GM23338 (cell line): ENCODE measurements at regions not wholly inside any gene's neighbourhood (a gene's known extent, or its start where the extent isn't known, plus 50 kb on each side); places are given as distances from the start of the nearest gene placed in this dataset.

Experiments used
- ATAC-seq: fragments of 200-7000 bp; cut with Tn5 transposase; 3 replicates; pipeline ENCODE4 v1.9.1; 2020
- DNase-seq: peaks from one replicate; pipeline ENCODE4 v3.0.0-alpha.2; 2015; ENCODE audit warnings: low spot score
- H2AFZ ChIP-seq: fragments of 200-600 bp; sonication (generic); 2 replicates; pipeline ENCODE4 v1.8.0; 2016; ENCODE audit warnings: antibody characterized with exemption, mild to moderate bottlenecking, moderate library complexity
- H3F3A ChIP-seq: fragments of 200-600 bp; sonication (generic); replicated peaks from 2 replicates; pipeline ENCODE4 v1.8.0; 2017; ENCODE audit warnings: antibody characterized with exemption, mixed run types, low read depth
- H3K27ac ChIP-seq: fragments of 200-600 bp; sonication (generic); 2 replicates; pipeline ENCODE4 v1.6.1; 2016; ENCODE audit warnings: low read depth
- H3K27me3 ChIP-seq: fragments of 200-600 bp; sonication (generic); 2 replicates; pipeline ENCODE4 v1.8.0; 2016; ENCODE audit warnings: mild to moderate bottlenecking, mixed run types, moderate library complexity; ENCODE audit not compliant: insufficient read depth
- H3K36me3 ChIP-seq: fragments of 200-600 bp; sonication (generic); 2 replicates; pipeline ENCODE4 v1.8.0; 2016; ENCODE audit warnings: mild to moderate bottlenecking; ENCODE audit not compliant: insufficient read depth
- H3K4me1 ChIP-seq: fragments of 200-600 bp; sonication (generic); 2 replicates; pipeline ENCODE4 v1.8.0; 2016; ENCODE audit warnings: mild to moderate bottlenecking, moderate library complexity; ENCODE audit not compliant: insufficient read depth
- H3K4me2 ChIP-seq: fragments of 200-600 bp; sonication (generic); 2 replicates; pipeline ENCODE4 v1.7.1; 2017; ENCODE audit warnings: mixed run types
- H3K4me3 ChIP-seq: fragments of 200-600 bp; sonication (generic); 2 replicates; pipeline ENCODE4 v1.6.1; 2016; ENCODE audit warnings: mixed run types
- H3K79me2 ChIP-seq: fragments of 200-600 bp; sonication (generic); replicated peaks from 2 replicates; pipeline ENCODE4 v1.8.0; 2017; ENCODE audit warnings: mild to moderate bottlenecking; ENCODE audit not compliant: insufficient read depth
- H3K9me2 ChIP-seq: fragments of 200-600 bp; sonication (generic); 2 replicates; pipeline ENCODE4 v1.8.0; 2017; ENCODE audit not compliant: insufficient read depth
- H4K20me1 ChIP-seq: fragments of 200-600 bp; sonication (generic); replicated peaks from 2 replicates; pipeline ENCODE4 v1.8.0; 2017; ENCODE audit warnings: mild to moderate bottlenecking; ENCODE audit not compliant: insufficient read depth
- H3K27ac Mint-ChIP-seq: 2 replicates; pipeline ENCODE4 v1.8.0; 2020; ENCODE audit warnings: inconsistent platforms, mild to moderate bottlenecking, moderate library complexity, mixed read lengths
- H3K27me3 Mint-ChIP-seq: 3 replicates; pipeline ENCODE4 v1.8.0; 2022; ENCODE audit warnings: low read depth, mild to moderate bottlenecking, moderate library complexity, mixed read lengths, inconsistent platforms; ENCODE audit not compliant: insufficient read depth, poor library complexity
- H3K36me3 Mint-ChIP-seq: 3 replicates; pipeline ENCODE4 v1.8.0; 2021; ENCODE audit warnings: low read depth, mild to moderate bottlenecking, inconsistent platforms, moderate library complexity, mixed read lengths
- H3K4me1 Mint-ChIP-seq: 3 replicates; pipeline ENCODE4 v1.8.0; 2020; ENCODE audit warnings: mild to moderate bottlenecking, inconsistent platforms, mixed read lengths
- H3K4me3 Mint-ChIP-seq: 3 replicates; pipeline ENCODE4 v1.8.0; 2021; ENCODE audit warnings: moderate library complexity, mild to moderate bottlenecking, inconsistent platforms, mixed read lengths
- H3K9me3 Mint-ChIP-seq: 3 replicates; pipeline ENCODE4 v1.8.0; 2020; ENCODE audit warnings: moderate library complexity, mild to moderate bottlenecking, inconsistent platforms, mixed read lengths
- CREB1 ChIP-seq: fragments of 250-450 bp; sonication (Bioruptor Pico); IDR thresholded peaks from 2 replicates; pipeline ENCODE4 v1.5.0; 2020; ENCODE audit warnings: low read depth, mild to moderate bottlenecking, moderate library complexity
- CTCF ChIP-seq, 2 experiments: fragments of 200-600 bp in 1 of 2; sonication (generic) in 1 of 2; conservative IDR thresholded peaks; 2 replicates each; pipeline versions ENCODE4 v1.5.1 to v1.6.1; 2016 to 2017; ENCODE audit warnings: antibody characterized with exemption in 2 of 2, low read depth in 2 of 2, mild to moderate bottlenecking in 2 of 2, moderate library complexity in 1 of 2
- ETS1 ChIP-seq: IDR thresholded peaks from 2 replicates; pipeline ENCODE4 v1.6.1; 2016; ENCODE audit warnings: antibody characterized with exemption
- EZH2 ChIP-seq: fragments of 200-600 bp; sonication (generic); IDR thresholded peaks from one replicate; pipeline ENCODE4 v1.8.0; 2017; ENCODE audit warnings: antibody characterized with exemption, mild to moderate bottlenecking, low read depth; ENCODE audit not compliant: unreplicated experiment
- EZH2phosphoT487 ChIP-seq: fragments of 200-600 bp; sonication (generic); IDR thresholded peaks from one replicate; pipeline ENCODE4 v1.8.1; 2018; ENCODE audit warnings: antibody characterized with exemption; ENCODE audit not compliant: unreplicated experiment
- JUNB ChIP-seq: IDR thresholded peaks from one replicate; pipeline ENCODE4 v1.6.1; 2016; ENCODE audit warnings: antibody characterized with exemption; ENCODE audit not compliant: unreplicated experiment
- POLR2AphosphoS5 ChIP-seq: IDR thresholded peaks from 2 replicates; pipeline ENCODE4 v1.6.1; 2016; ENCODE audit warnings: antibody characterized with exemption, low read depth
- STAT1 ChIP-seq: IDR thresholded peaks from one replicate; pipeline ENCODE4 v1.6.1; 2016; ENCODE audit warnings: antibody characterized with exemption; ENCODE audit not compliant: unreplicated experiment
- ZNF114 ChIP-seq: fragments of 250-450 bp; sonication (Bioruptor Pico); IDR thresholded peaks from 2 replicates; pipeline ENCODE4 v1.5.0; 2020; ENCODE audit warnings: mild to moderate bottlenecking, moderate library complexity
- ZNF331 ChIP-seq: fragments of 250-450 bp; sonication (Bioruptor Pico); IDR thresholded peaks from 2 replicates; pipeline ENCODE4 v1.5.0; 2020; ENCODE audit warnings: low read depth, mild to moderate bottlenecking, moderate library complexity
- ZNF462 ChIP-seq: fragments of 250-450 bp; sonication (Bioruptor Pico); IDR thresholded peaks from 2 replicates; pipeline ENCODE4 v1.5.0; 2020; ENCODE audit warnings: mild to moderate bottlenecking, moderate library complexity

GRCh38 chr3:110846971-110847370 lies 224.6 kb upstream of the NECTIN3 start:
- Histone ChIP-seq H3K9me2 (0 out of 2 replicates have a peak, but pooled peaks cover 4% of the 10 kb centered on the region), H3K36me3 (0 out of 2 replicates have a peak, but pooled peaks cover 4% of the 10 kb centered on the region), H4K20me1 (no peaks in the 10 kb centered on the region), H3K27ac (no peak overlapping the region), H3K79me2 (no peaks in the 10 kb centered on the region), H3K4me1 (no peaks in the 10 kb centered on the region), H2AFZ (no peak overlapping the region), H3K4me2 (no peak overlapping the region), H3K4me3 (no peak overlapping the region), H3K27me3 (no peaks in the 10 kb centered on the region), H3F3A (no peaks in the 10 kb centered on the region)
- Mint-ChIP-seq H3K4me3 (no peak overlapping the region), H3K27me3 (no peaks in the 10 kb centered on the region), H3K27ac (no peak overlapping the region), H3K36me3 (peaks cover 8% of the 10 kb centered on the region; the same call in 1 of the 3 replicates), H3K4me1 (no peaks in the 10 kb centered on the region), H3K9me3 (peaks cover 15% of the 10 kb centered on the region)
- no peak for ATAC-seq
- TF ChIP-seq STAT1 (no peak), ZNF114 (no peak), ETS1 (no peak), EZH2 (no peak), CREB1 (CRISPR knock-in tag) (no peak), EZH2phosphoT487 (no peak), ZNF331 (no peak), POLR2AphosphoS5 (no peak), ZNF462 (CRISPR knock-in tag) (no peak), CTCF (conservative IDR thresholded peaks at IDR 0.05; ENCODE audit: low read depth in 2 of 2) (no peak), JUNB (no peak)
- no peak for DNase-seq
